H1 (cell line): ENCODE measurements at regions not wholly inside any gene's neighbourhood (a gene's known extent, or its start where the extent isn't known, plus 50 kb on each side); places are given as distances from the start of the nearest gene placed in this dataset.

ENCODE experiments used
- BACH1 ChIP-seq: IDR thresholded peaks from 2 replicates; pipeline ENCODE4 v1.6.1; 2012; ENCODE audit warnings: low read length, improper control_type of control experiment
- CHD1 ChIP-seq: IDR thresholded peaks from 2 replicates; pipeline ENCODE4 v1.6.1; 2012; ENCODE audit warnings: low read depth, low read length, improper control_type of control experiment
- CTBP2 ChIP-seq: IDR thresholded peaks from 2 replicates; pipeline ENCODE4 v1.7.0; 2011; ENCODE audit warnings: borderline replicate concordance, mild to moderate bottlenecking, moderate library complexity, mixed read lengths, low read length; ENCODE audit not compliant: insufficient read depth, insufficient read length
- HDAC2 ChIP-seq, 2 experiments: fragments of 300-600 bp in 1 of 2; sonication (generic) in 1 of 2; IDR thresholded peaks; 2 replicates each; pipeline ENCODE4 v1.6.1; 2011 to 2012; ENCODE audit warnings: low read depth in 2 of 2, low read length in 2 of 2, mild to moderate bottlenecking in 2 of 2, moderate library complexity in 2 of 2, borderline replicate concordance in 1 of 2, inconsistent platforms in 1 of 2
- PHF8 ChIP-seq: fragments of 200-600 bp; sonication (generic); conservative IDR thresholded peaks from 2 replicates; pipeline ENCODE4 v1.7.1; 2012; ENCODE audit warnings: low read depth, mild to moderate bottlenecking, inconsistent platforms, low read length, moderate library complexity
- TCF12 ChIP-seq: IDR thresholded peaks from 2 replicates; pipeline ENCODE4 v1.6.1; 2011; ENCODE audit warnings: low read depth, mild to moderate bottlenecking, low read length
- TF ChIP-seq, protein P1 (sequence below): IDR thresholded peaks from 2 replicates; pipeline ENCODE4 v1.6.1; 2012; ENCODE audit warnings: low read length, inconsistent platforms

DNA sequence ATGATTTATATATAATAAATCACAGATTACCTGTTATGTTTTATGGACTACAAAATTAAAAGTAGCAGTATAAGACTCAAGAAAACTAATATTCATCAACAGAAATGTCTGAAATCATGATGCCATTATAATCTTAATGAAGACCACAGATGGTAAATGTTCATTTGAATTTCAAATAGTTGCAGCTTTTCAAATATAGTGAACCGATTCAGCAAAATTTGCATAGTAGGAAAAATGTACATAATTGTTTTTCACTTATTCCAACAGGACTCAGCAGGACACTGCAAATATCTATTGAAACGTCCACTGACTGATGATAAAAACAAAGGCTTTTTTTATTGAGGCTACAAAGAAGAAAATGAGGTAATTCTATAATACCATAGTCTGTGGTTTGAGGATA is 51.2 kb upstream of the LSM8 start (continued):
- TF ChIP-seq, protein P1, sequence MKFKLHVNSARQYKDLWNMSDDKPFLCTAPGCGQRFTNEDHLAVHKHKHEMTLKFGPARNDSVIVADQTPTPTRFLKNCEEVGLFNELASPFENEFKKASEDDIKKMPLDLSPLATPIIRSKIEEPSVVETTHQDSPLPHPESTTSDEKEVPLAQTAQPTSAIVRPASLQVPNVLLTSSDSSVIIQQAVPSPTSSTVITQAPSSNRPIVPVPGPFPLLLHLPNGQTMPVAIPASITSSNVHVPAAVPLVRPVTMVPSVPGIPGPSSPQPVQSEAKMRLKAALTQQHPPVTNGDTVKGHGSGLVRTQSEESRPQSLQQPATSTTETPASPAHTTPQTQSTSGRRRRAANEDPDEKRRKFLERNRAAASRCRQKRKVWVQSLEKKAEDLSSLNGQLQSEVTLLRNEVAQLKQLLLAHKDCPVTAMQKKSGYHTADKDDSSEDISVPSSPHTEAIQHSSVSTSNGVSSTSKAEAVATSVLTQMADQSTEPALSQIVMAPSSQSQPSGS: no peak
- TF ChIP-seq PHF8: no peak
- no peak for TF ChIP-seq BACH1
- TF ChIP-seq TCF12: no peak
- TF ChIP-seq CTBP2: no peak
- no peak for TF ChIP-seq HDAC2 (IDR thresholded peaks at IDR 0.05; ENCODE audit: borderline replicate concordance in 1 of 2, low read depth in 2 of 2, low read length in 2 of 2)
- TF ChIP-seq CHD1: no peak
